AG08396 (cell line): ENCODE measurements at regions not wholly inside any gene's neighbourhood (a gene's known extent, or its start where the extent isn't known, plus 50 kb on each side); places are given as distances from the start of the nearest gene placed in this dataset.
"Not testable (repeated sequence)": the region's sequence is repeated elsewhere in the genome, so short reads cannot be mapped to it uniquely, and the experiment has no call there.

ENCODE experiments used
- DNase-seq: peaks from one replicate; pipeline ENCODE4 v3.0.0; 2012; ENCODE audit warnings: low spot score, mixed read lengths

DNA sequence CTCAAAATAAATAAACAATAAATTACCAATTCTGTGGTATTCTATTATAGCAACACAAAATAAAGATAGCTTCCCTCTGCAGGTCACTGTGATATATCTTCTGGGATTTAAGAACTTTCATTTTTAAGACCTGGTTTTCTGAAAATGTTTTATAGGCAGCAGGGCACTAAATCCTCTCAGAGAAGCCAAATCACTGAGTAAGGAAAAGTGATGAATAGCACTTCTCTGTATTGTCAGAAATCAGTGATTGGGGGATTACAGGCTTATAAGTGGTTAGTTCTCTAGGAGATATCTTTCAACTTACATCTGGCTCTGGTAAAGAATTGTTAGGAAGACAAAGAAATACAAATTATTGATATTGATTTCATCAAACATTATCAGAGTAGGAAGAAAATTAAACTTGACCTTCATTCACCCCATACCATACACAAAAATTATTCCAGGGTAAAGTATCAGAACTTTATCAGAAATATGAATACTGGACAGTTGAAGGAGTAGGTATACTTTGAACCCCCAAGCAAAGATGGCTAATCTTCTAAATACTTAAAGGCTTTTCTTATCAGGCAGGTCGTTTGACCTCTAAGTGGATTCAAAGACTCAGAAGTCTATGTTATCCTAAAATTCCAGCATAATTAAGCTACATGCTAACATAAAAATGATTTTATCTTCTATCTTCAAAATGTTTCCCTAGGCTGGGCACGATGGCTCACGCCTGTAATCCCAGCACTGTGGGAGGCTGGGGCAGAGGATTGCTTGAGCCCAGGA, 81.6 kb upstream of the USP9X start:
- DNase-seq: no peak

DNA sequence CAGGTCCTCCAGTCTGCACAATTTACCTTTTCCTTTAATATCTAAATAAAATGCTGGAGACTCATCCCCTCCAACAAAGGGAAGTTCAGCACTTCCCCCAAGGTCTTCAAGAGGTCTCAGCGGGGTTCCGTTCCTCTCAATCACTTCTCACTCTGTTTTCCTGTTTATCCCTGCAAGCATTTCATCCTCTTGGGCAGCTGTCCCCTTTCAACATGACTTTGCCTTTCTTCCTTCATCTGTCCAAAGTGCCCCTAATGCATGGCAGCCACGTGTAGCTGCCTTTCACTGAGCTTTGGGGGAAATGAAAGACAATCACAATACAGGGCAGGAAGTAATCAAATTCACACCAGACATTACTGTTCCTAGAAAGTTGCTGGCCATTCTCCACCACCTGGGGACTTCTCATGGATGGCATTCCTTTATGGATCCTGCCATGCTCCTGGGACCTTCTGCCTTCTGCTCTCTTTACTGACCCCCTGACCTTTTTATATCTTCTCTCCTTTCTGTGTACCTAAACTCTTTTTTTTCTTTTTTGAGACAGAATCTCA, 79.7 kb upstream of the USP9X start:
- DNase-seq: no peak

DNA sequence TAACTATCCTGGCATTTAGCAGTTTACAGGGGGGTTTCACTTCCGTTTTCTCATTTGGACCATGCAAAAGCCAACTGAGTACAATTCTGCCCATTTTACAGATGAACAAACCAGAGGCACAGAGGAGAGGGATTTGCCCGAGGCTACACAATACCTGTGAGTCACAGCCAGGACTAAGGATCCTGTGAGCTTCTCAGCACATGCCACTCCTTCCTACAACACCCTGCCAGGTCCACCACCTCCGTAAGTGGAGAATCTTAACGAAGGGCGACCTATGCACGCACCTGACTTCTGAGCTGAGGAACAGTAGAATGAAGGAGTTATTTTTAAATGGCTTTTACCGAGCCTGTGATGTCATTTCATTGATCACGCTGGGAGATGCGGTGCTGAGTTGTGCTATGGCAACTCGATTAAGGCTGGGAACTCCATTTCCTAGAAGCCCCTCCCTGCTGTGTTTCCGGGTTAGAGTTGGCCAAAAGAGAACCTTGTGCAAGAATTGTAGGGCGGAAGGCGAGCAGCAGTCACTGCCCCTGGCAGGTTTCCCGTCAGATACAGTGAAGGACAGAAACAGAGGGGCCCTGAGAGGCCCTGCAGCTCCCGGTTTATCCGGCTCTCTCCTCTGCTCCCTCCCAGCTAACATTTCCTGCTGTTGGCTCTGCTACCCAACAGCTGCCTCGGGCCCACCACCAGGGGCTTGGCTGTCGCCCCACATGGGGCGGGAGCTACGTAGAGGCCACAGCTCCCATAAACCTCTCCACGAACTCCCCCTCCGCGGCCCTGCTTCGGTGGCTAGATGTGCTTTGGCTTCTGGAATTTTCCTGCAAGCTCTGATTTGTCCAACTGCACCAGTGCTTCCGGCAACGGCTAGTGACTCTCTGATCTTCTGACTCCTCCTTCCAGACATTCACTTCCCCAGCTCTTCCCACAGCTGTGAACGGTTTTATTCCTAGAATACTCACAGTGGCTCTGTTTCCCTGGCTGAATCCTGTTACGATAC, 75.1 kb upstream of the USP9X start:
- peak; percentile 50 for DNase-seq

DNA sequence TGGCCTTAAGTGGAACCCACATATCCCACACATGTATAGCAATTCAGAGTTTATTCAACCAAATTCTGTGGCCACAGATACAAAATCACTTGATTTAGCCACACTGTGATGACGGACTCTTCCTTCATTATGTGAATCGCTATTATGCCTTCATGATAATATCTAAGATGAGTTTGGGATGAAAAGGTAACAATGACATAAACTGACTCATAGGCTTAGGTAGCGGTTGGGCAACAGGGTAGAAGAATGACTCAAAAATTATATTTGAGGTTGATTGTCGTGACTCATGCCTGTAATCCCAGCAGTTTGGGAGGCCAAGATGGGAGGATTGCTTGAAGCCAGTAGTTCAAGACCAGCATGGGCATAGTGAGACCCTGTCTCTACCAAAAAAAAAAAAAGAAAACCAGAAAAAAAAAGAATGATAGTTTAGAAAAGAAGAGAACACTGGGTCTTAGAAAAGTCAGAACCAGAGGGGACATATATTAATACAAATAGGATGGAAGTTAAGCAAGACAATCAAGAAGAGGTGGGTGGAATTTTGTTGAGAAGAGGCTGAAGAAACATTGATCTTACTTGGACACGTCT, 70.4 kb upstream of the USP9X start:
- DNase-seq: no peak

DNA sequence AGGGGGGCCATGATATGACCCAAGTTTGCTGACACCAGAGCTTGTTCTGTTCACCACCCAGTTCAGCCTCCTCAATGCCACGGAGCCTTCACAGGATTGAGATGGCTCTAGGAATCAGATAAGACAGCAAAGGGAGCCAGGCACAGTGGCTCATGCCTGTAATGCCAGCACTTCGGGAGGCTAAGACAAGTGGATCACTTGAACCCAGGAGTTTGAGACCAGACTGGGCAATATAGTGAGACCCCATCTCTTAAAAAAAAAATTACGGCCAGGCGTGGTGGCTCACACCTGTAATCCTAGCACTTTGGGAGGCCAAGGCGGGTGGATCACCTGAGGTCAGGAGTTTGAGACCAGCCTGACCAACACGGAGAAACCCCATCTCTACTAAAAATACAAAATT, 67.5 kb upstream of the USP9X start:
- not testable (repeated sequence) for DNase-seq

DNA sequence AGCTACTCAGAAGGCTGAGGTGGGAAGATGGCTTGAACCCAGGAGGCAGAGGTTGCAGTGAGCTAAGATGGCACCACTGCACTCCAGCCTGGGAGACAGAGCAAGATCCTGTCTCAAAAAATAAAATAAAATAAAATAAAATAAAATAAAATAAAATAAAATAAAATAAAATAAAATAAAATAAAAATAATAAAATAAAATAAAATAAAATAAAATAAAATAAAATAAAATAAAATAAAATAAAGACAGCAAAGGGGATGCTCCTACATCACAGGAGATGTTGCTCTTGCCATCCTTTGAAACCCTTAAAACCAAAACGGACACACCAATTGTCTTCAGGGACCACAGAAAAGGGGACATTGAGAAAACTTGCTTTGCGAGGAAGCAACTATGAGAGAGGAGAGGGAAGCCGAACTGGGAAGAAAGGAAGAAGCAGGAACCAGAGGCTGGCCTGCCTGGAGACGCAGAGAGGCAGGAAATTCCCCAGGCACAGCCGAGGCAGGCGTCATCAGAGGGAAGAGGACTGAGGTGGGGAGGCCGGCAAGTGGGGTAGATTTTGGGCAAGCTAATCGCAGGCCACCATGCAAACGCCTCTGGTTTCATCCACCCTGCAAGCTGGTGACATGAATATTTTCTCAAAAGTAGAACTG, 66.7 kb upstream of the USP9X start:
- DNase-seq: not testable (repeated sequence)

DNA sequence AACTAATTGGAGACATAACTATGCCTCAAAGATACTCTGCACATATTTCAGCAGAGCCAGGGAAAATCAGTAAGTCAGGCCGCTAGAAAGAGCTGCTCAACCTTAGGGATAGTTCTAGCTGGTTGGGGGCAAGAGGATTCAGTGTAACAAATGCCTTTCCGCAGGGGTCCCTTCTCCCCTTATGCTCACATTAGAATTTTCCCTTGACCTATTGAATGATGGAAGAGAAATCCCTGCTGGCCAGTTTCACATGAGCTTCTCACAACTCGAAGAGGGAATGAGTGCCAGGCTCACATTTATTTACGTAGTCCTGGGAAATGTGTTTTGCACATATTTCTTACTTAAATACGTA, 66.2 kb upstream of the USP9X start:
- no peak for DNase-seq

DNA sequence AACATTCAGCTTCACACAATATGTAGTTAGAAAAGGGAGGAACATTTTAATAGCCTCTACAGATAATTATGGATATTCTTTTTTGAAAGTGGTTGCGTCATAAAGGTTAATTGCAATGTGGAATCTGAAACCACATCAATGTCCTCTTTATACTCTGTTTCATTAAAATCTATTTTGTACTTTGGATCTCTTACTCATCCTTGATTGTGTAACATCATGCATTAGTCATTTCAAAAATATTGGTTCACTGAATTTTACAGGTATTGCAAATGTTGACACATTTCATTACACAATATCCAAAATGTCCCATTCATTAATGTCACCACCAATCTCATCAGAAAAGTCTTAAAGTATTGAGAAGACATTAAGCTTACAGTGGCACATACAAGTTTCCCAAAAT, 62.7 kb upstream of the USP9X start:
- DNase-seq: no peak

DNA sequence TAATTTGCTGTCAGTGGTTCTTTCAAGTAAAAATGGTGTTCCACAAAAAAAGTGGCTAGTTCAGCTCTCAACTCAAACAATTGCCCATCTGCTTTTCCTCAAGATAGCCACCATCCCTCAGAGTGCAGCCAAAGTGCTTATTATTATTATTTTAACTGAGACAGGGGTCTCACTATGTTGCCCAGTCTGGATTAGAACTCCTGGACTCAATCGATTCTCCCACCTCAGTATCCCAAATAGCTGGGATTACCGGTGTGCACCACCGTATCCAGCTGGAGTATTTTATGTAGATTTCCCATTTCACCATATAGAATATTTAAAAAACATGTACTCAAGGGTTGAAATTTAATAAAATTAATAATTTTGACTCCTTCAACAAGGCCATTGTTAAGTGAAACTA, 62.1 kb upstream of the USP9X start:
- no peak for DNase-seq

DNA sequence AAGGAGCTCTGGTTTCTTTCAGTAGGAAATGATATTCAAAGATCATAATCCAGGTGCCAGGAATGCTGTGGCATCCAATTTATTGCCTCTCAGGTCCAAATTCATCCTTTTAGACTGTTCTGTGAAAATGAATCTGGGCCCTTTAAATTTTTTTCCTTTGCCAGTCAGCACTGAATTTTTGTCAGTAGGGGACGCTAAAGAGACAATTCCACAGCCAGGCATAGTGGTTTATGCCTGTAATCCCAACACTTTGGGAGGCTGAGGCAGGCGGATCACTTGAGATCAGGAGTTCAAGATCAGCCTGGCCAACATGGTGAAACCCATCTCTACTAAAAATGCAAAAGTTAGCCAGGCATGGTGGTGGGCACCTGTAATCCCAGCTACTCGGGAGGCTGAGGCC, 60.9 kb upstream of the USP9X start:
- DNase-seq: not testable (repeated sequence)

DNA sequence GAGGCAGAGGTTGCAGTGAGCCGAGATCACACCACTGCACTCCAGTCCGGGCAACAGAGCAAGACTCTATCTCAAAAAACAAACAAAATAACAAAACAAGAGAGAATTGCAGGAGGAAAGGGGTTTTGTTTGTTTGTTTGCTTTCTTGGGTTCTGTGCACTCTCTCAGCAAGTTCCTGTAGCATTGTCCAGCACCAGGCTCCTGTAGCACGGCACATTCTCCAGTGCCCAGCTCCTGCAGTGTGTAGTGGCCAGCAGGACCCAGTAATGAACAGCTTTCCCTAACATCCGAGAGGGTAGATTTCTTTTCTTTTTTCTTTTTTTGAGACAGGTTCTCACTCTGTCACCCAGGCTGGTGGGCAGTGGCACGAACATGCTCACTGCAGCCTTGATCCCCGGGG, 60.5 kb upstream of the USP9X start:
- DNase-seq: no peak

DNA sequence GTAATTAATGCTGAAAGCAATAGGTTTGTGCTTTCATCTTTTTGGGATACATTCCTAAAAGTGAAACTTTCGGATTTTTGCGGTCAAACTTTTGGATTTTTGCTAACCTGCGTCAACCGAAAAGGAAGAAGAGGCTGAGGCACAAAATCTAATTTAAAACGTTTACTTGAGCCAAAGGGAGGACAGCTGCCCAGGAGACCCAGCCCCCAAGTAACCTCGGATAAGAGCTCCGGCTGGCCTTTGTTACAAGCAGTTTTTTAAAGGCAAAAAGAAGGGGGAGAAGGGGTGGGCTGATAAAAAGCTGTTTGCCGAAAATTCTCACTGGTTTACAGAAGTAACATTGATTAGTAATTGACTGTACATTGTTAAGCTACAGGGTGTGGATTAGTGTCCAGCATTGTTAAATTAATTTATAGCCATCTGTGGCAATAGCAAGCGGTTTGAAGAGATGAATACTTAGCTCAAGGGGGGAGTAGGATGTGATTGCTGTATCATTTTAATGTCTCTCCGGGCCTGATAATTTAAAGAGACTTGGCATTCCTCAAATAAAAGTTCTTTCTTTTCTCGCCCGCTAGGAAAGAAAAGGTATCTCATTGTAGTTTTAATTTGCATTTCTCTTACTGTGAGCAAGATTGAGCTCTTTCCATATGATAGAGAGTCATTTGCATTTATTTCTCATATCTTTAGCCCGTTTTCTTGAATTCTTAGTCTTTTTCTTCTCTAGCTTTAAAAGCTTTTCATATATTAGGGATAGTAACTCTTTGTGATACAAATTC, 59.1 kb upstream of the USP9X start:
- no peak for DNase-seq

DNA sequence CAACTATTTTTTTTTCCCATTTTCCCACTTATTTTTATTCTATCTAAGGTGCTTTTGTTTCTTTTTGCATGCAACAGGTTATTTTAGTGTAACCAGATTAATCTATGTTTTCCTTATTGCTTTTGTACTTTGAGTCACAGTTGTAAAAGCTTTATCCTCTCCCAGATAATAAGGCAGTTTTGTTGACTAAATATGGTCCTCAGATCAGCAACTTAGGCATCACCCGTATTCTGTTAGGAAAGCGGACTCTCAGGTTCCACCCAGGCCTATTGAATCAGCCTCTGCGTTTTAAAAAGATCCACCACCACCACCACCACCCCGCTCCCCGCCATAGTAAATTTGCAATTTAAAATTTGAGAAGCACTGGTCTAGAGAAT, 58.6 kb upstream of the USP9X start:
- DNase-seq: no peak

DNA sequence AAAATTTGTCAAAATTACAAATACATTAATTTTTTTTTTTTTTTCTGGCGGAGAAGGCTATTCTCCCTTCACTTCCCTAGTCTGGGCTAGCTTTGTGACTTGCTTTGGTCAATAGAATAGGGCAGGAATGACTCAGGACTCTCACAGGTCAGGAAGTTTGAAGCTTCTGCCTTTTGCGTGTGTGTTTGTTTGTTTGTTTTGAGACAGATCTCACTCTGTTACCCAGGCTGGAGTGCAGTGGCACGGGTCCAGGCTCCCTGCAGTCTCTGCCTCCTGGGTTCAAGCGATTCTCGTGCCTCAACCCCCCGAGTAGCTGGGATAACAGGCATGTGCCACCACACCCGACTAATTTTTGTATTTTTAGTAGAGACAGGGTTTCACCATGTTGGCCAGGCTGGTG, 55.9 kb upstream of the USP9X start:
- DNase-seq: no peak

DNA sequence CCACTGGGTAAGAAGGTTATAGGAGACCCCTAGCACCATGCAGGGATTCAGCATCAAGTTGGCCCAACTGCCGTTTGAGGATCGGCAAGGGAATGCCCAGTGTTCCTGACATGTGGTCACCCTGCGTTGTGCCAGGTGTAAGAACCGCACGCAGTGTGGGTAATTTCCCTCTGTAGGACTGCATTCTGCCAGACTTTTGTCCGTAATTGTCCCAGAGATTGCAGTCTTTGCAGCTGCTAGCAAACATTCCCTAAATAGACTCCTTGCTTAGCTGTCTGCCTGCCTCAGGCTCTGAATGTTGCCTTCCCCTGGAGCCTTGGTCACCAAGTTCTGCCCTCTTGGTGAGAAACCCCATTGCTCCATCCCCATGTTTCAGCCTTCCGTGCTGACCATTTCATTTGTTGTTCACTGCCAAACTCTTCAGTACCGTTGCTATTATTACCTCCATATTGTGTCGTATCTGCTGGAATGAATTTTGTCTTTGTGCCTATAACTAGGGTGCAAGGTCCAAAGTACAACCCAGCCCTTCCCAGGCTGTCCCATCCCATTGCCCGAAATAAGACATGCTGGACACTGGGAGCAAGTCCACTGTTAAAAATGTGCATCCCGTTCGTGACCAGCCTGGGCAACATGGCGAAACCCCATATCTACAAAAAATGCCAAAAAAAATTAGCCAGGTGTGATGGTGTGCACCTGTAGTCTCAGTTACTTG, 53.8 kb upstream of the USP9X start:
- DNase-seq: no peak

DNA sequence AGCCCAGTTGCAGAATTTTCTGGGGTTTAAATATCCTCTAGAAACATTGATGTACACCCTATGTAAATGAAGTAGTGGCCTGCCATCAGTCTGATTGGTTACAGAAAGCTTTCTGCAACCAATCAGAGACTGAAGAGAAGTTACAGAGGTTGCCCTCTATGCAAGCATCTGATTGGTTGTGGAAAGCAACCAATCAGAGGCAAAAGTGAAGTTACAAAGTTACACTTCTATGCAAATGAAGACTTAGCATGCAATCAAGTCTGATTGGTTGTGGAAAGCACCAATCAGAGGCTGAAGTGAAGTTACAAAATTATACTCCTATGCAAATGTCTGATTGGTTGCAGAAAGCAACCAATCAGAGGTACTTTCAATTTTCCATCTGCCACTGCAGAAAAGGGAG, 51.9 kb upstream of the USP9X start:
- no peak for DNase-seq

DNA sequence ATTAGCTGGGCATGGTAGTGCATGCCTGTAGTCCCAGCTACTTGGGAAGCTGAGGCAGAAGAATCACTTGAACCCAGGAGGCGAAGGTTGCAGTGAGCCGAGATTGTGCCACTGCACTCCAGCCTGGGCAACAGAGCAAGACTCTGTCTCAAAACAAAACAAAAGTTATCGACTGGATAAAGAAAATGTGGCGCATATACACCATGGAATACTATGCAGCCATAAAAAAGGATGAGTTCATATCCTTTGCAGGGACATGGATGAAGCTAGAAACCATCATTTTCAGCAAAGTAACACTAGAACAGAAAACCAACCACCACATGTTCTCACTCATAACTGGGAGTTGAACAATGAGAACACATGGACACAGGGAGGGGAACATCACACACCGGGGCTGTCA, 50.3 kb upstream of the USP9X start:
- DNase-seq: not testable (repeated sequence)
